Fibroblast of lung (primary cell): ENCODE measurements at regions not wholly inside any gene's neighbourhood (a gene's known extent, or its start where the extent isn't known, plus 50 kb on each side); places are given as distances from the start of the nearest gene placed in this dataset.

ENCODE experiments used
- DNase-seq, 2 donors: peaks; one replicate each; pipeline versions ENCODE4 v3.0.0 to v3.0.0-alpha.2; 2010; ENCODE audit warnings: low read depth in 2 of 2
- H2AFZ ChIP-seq: 2 replicates; pipeline ENCODE4 v1.5.1; 2012; ENCODE audit warnings: low read length, control low read depth, inconsistent platforms
- H3K27ac ChIP-seq: 2 replicates; pipeline ENCODE4 v1.5.1; 2011; ENCODE audit warnings: low read length, control low read depth; ENCODE audit not compliant: insufficient read depth
- H3K27me3 ChIP-seq: 2 replicates; pipeline ENCODE4 v1.5.1; 2011; ENCODE audit warnings: mild to moderate bottlenecking, low read length; ENCODE audit not compliant: control insufficient read depth, insufficient read depth
- H3K36me3 ChIP-seq: 2 replicates; pipeline ENCODE4 v1.5.1; 2011; ENCODE audit warnings: low read length; ENCODE audit not compliant: control insufficient read depth, insufficient read depth
- H3K4me1 ChIP-seq: 2 replicates; pipeline ENCODE4 v1.5.1; 2011; ENCODE audit warnings: low read length; ENCODE audit not compliant: control insufficient read depth, insufficient read depth; ENCODE audit errors: extremely low read depth
- H3K4me2 ChIP-seq: 2 replicates; pipeline ENCODE4 v1.5.1; 2011; ENCODE audit warnings: low read length, control low read depth; ENCODE audit not compliant: insufficient read depth; ENCODE audit errors: extremely low read depth
- H3K4me3 ChIP-seq, 4 experiments: fragments of 200-600 bp in 1 of 4; sonication (generic) in 1 of 4; replicated peaks in 1 of 4; 2 replicates each; pipeline ENCODE4 v1.5.1; 2011 to 2016; ENCODE audit warnings: low read length in 4 of 4, low read depth in 3 of 4, mild to moderate bottlenecking in 3 of 4, control low read depth in 2 of 4, inconsistent platforms in 1 of 4, mixed read lengths in 1 of 4; ENCODE audit not compliant: insufficient read depth in 1 of 4; ENCODE audit errors: control extremely low read depth in 1 of 4
- H3K79me2 ChIP-seq: 2 replicates; pipeline ENCODE4 v1.5.1; 2012; ENCODE audit warnings: mild to moderate bottlenecking, low read length, inconsistent platforms; ENCODE audit not compliant: control insufficient read depth, insufficient read depth
- H3K9ac ChIP-seq: 2 replicates; pipeline ENCODE4 v1.5.1; 2011; ENCODE audit warnings: mild to moderate bottlenecking, low read length, control low read depth; ENCODE audit not compliant: insufficient read depth
- H3K9me3 ChIP-seq: 2 replicates; pipeline ENCODE4 v1.5.1; 2012; ENCODE audit warnings: low read depth, low read length; ENCODE audit not compliant: control insufficient read depth, insufficient read depth
- H4K20me1 ChIP-seq: 2 replicates; pipeline ENCODE4 v1.5.1; 2011; ENCODE audit warnings: low read length; ENCODE audit not compliant: control insufficient read depth, insufficient read depth; ENCODE audit errors: extremely low read depth
- EZH2 ChIP-seq: IDR thresholded peaks from 2 replicates; pipeline ENCODE4 v1.5.1; 2012; ENCODE audit warnings: low read length, control low read depth, mild to moderate bottlenecking; ENCODE audit errors: missing control alignments
- TF ChIP-seq, protein P1 (sequence below), 2 donors: IDR thresholded peaks in 1 of 2; conservative IDR thresholded peaks in 1 of 2; 1 replicate in 1 of 2; 2 replicates in 1 of 2; pipeline ENCODE4 v1.5.1; 2011 to 2012; ENCODE audit warnings: low read length in 2 of 2, control low read depth in 1 of 2, inconsistent platforms in 1 of 2, low read depth in 1 of 2, mild to moderate bottlenecking in 1 of 2

DNA sequence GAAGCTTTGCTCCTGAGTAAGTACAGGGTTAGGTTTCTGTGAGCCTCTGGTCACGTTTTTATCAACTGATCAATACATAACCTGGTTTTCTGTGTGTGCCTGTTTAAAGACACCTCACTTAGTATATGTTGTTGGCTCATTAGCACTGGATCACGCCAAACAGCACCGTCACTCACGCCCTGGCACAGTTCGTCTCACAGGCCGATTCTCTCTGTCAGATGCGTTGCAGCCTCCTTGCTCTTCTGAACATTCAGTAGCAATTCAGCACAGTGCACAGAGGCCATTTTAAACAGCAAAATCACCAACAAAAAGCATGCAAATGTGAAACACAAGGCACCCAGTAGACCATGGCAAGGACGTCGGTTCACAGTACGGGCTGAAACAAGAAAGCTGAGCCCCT is 288.5 kb downstream of the IRS2 start:
- Histone ChIP-seq H2AFZ (no peak overlapping the region), H3K36me3 (no peaks in the 10 kb centered on the region), H3K27me3 (no peaks in the 10 kb centered on the region), H3K9ac (no peak overlapping the region), H3K9me3 (no peaks in the 10 kb centered on the region), H3K27ac (no peak overlapping the region), H4K20me1 (no peaks in the 10 kb centered on the region), H3K79me2 (no peaks in the 10 kb centered on the region), H3K4me2 (no peak overlapping the region), H3K4me3 (no peak overlapping the region), H3K4me1 (no peaks in the 10 kb centered on the region)
- DNase-seq, result no peak
- TF ChIP-seq, protein P1, sequence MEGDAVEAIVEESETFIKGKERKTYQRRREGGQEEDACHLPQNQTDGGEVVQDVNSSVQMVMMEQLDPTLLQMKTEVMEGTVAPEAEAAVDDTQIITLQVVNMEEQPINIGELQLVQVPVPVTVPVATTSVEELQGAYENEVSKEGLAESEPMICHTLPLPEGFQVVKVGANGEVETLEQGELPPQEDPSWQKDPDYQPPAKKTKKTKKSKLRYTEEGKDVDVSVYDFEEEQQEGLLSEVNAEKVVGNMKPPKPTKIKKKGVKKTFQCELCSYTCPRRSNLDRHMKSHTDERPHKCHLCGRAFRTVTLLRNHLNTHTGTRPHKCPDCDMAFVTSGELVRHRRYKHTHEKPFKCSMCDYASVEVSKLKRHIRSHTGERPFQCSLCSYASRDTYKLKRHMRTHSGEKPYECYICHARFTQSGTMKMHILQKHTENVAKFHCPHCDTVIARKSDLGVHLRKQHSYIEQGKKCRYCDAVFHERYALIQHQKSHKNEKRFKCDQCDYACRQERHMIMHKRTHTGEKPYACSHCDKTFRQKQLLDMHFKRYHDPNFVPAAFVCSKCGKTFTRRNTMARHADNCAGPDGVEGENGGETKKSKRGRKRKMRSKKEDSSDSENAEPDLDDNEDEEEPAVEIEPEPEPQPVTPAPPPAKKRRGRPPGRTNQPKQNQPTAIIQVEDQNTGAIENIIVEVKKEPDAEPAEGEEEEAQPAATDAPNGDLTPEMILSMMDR (conservative IDR thresholded peaks at IDR 0.05 in 1 of 2, IDR thresholded peaks at IDR 0.05 in 1 of 2; ENCODE audit: low read depth in 1 of 2, low read length in 2 of 2), result no peak
- TF ChIP-seq EZH2, result no peak

DNA sequence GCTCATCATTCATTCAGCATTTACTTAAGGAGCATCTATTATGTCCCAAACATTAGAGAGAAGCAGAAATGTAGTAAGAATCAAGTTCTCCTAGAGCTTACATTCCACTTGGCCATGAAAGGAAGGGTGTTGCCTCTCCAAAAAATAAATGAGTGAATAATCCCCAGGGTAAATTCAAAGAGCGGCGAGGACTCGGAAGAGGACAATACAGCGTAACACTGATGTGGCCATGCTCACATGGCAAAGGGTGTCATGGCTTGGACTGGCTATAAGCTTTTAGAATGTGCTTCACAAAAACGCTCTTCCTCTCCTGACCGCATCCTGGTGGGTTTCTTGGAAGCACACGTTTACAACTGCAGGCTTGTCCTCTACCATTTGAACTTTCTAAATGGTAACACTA is 290.2 kb downstream of the IRS2 start:
- Histone ChIP-seq H3K9me3 (no peaks in the 10 kb centered on the region), H3K27ac (no peak overlapping the region), H3K27me3 (no peaks in the 10 kb centered on the region), H3K4me3 (no peak overlapping the region), H3K4me2 (no peak overlapping the region), H2AFZ (no peak overlapping the region), H3K79me2 (no peaks in the 10 kb centered on the region), H3K36me3 (no peaks in the 10 kb centered on the region), H3K9ac (no peak overlapping the region), H3K4me1 (no peaks in the 10 kb centered on the region), H4K20me1 (no peaks in the 10 kb centered on the region)
- no peak for DNase-seq
- TF ChIP-seq, protein P1 (conservative IDR thresholded peaks at IDR 0.05 in 1 of 2, IDR thresholded peaks at IDR 0.05 in 1 of 2; ENCODE audit: low read depth in 1 of 2, low read length in 2 of 2), result no peak
- no peak for TF ChIP-seq EZH2

DNA sequence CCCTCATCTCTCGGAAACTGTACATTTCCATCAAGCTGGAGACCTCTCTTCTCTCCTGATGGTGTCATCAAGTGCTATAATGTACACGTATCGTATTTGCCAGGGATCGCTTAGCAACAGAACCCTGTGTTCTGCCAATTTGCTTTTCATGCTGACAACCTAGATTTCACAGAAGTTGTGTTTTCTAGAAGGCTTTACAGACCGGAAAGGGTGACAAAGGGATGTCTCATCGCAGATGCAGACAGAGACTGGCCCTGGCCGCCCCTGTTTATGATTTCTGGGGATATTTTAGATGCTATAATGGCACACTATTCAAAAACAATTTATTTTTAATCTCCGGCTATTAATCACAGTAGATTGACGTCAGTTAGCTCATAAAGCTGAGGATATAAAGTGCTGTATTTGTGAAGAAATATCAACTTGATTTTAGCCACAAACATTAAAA is 291.4 kb downstream of the IRS2 start:
- no peaks in the 10 kb centered on the region for H3K36me3 ChIP-seq
- TF ChIP-seq, protein P1 (conservative IDR thresholded peaks at IDR 0.05 in 1 of 2, IDR thresholded peaks at IDR 0.05 in 1 of 2; ENCODE audit: low read depth in 1 of 2, low read length in 2 of 2), result no peak
- TF ChIP-seq EZH2, result no peak
- H3K4me2 ChIP-seq, result no peak overlapping the region
- H3K9me3 ChIP-seq, result no peaks in the 10 kb centered on the region
- no peaks in the 10 kb centered on the region for H3K27me3 ChIP-seq
- no peaks in the 10 kb centered on the region for H4K20me1 ChIP-seq
- H3K27ac ChIP-seq, result no peak overlapping the region
- DNase-seq, result peak; percentile 69 to 84
- no peaks in the 10 kb centered on the region for H3K79me2 ChIP-seq
- H3K9ac ChIP-seq, result no peak overlapping the region
- H3K4me3 ChIP-seq, result no peak overlapping the region
- H3K4me1 ChIP-seq, result no peaks in the 10 kb centered on the region
- H2AFZ ChIP-seq, result no peak overlapping the region
